Endothelial cell of umbilical vein (primary cell): ENCODE measurements at regions not wholly inside any gene's neighbourhood (a gene's known extent, or its start where the extent isn't known, plus 50 kb on each side); places are given as distances from the start of the nearest gene placed in this dataset.

Source experiments
- BruUV-seq: library from RNA; stranded (reverse); fragments of 400-500 nt; replicated peaks from 2 replicates; lab custom pipeline; 2021; lab: Mats Ljungman, UMichigan
- CTCF ChIA-PET: fragments of 300-600, 350-600 bp; sonication (Branson Sonifier 250); formaldehyde crosslinking; loops from one replicate; lab custom pipeline; 2021; ENCODE audit warnings: antibody characterized with exemption, inconsistent platforms; lab: Charles Lee
- POLR2A ChIA-PET: fragments of 300-600, 350-600 bp; sonication (Branson Sonifier 250); formaldehyde crosslinking; loops from one replicate; lab custom pipeline; 2021; ENCODE audit warnings: antibody characterized with exemption, inconsistent platforms; lab: Charles Lee
- DNase-seq: peaks from one replicate; pipeline ENCODE4 v3.0.0-alpha.2; 2011; ENCODE audit warnings: low read depth, low spot score
- FAIRE-seq: peaks from 2 replicates; lab custom pipeline; 2011; peaks lifted over from hg19 to GRCh38; lab: Jason Lieb, UNC
- H2AFZ ChIP-seq: 2 replicates; pipeline ENCODE4 v1.6.0; 2012; ENCODE audit warnings: low read depth, low read length, control low read depth, inconsistent platforms
- H3K27ac ChIP-seq: 2 replicates; pipeline ENCODE4 v1.5.1; 2011; ENCODE audit warnings: low read depth, mild to moderate bottlenecking, control low read depth, low read length, moderate library complexity; ENCODE audit not compliant: insufficient read depth
- H3K27me3 ChIP-seq, 2 experiments: 2 replicates each; pipeline versions ENCODE4 v1.6.0 to v1.6.1; 2011; ENCODE audit warnings: low read length in 2 of 2, mixed read lengths in 1 of 2; ENCODE audit not compliant: control insufficient read depth in 2 of 2, insufficient read depth in 2 of 2
- H3K36me3 ChIP-seq, 2 experiments: 2 replicates in 1 of 2; 3 replicates in 1 of 2; pipeline ENCODE4 v1.5.1; 2011; ENCODE audit warnings: low read length in 2 of 2, mild to moderate bottlenecking in 1 of 2, moderate library complexity in 1 of 2; ENCODE audit not compliant: control insufficient read depth in 2 of 2, insufficient read depth in 2 of 2; ENCODE audit errors: extremely low read depth in 1 of 2
- H3K4me1 ChIP-seq: 3 replicates; pipeline ENCODE4 v1.5.1; 2011; ENCODE audit warnings: mild to moderate bottlenecking, low read length; ENCODE audit not compliant: control insufficient read depth, insufficient read depth; ENCODE audit errors: extremely low read depth
- H3K4me2 ChIP-seq: 2 replicates; pipeline ENCODE4 v1.6.1; 2011; ENCODE audit warnings: low read length, control low read depth, mixed read lengths; ENCODE audit not compliant: insufficient read depth
- H3K4me3 ChIP-seq, 3 experiments: fragments of 200-600 bp in 1 of 3; sonication (generic), shearing (Covaris generic) in 1 of 3; replicated peaks in 1 of 3; 2 replicates each; pipeline ENCODE4 v1.5.1; 2011 to 2016; ENCODE audit warnings: control low read depth in 3 of 3, low read length in 3 of 3, mild to moderate bottlenecking in 2 of 3, inconsistent platforms in 1 of 3, low read depth in 1 of 3, moderate library complexity in 1 of 3; ENCODE audit not compliant: insufficient read depth in 1 of 3
- H3K79me2 ChIP-seq: 2 replicates; pipeline ENCODE4 v1.6.0; 2012; ENCODE audit warnings: low read length, inconsistent platforms; ENCODE audit not compliant: control insufficient read depth, insufficient read depth
- H3K9ac ChIP-seq: replicated peaks from 2 replicates; pipeline ENCODE3; 2011; ENCODE audit warnings: low read length, control low read depth; ENCODE audit not compliant: insufficient read depth; ENCODE audit errors: extremely low read depth
- H3K9me1 ChIP-seq: replicated peaks from 3 replicates; pipeline ENCODE4 v1.6.0; 2011; ENCODE audit warnings: mild to moderate bottlenecking, low read length; ENCODE audit not compliant: control insufficient read depth, insufficient read depth; ENCODE audit errors: extremely low read depth
- H3K9me3 ChIP-seq: replicated peaks from 2 replicates; pipeline ENCODE4 v1.5.1; 2012; ENCODE audit warnings: low read length, inconsistent platforms; ENCODE audit not compliant: control insufficient read depth, insufficient read depth
- H4K20me1 ChIP-seq: replicated peaks from 2 replicates; pipeline ENCODE3; 2011; ENCODE audit warnings: mild to moderate bottlenecking, low read length; ENCODE audit not compliant: control insufficient read depth, insufficient read depth; ENCODE audit errors: extremely low read depth
- EZH2 ChIP-seq: IDR thresholded peaks from 2 replicates; pipeline ENCODE4 v1.6.1; 2012; ENCODE audit warnings: borderline replicate concordance, low read depth, mild to moderate bottlenecking, moderate library complexity, low read length, inconsistent platforms; ENCODE audit not compliant: severe bottlenecking
- FOS ChIP-seq: IDR thresholded peaks from 2 replicates; pipeline ENCODE4 v1.6.1; 2011; ENCODE audit warnings: mild to moderate bottlenecking, low read length, moderate library complexity, borderline replicate concordance; ENCODE audit not compliant: insufficient read depth
- GATA2 ChIP-seq: IDR thresholded peaks from 2 replicates; pipeline ENCODE4 v1.7.0; 2011; ENCODE audit warnings: low read depth, mild to moderate bottlenecking, moderate library complexity, mixed read lengths, low read length; ENCODE audit not compliant: insufficient read length, insufficient read depth
- JUN ChIP-seq: IDR thresholded peaks from 2 replicates; pipeline ENCODE4 v1.6.1; 2011; ENCODE audit warnings: borderline replicate concordance, low read depth; ENCODE audit not compliant: insufficient read length, insufficient read depth
- MAX ChIP-seq: IDR thresholded peaks from 2 replicates; pipeline ENCODE4 v1.6.1; 2011; ENCODE audit not compliant: insufficient read depth, insufficient read length
- MYC ChIP-seq: IDR thresholded peaks from one replicate; pipeline ENCODE4 v1.6.1; 2011; ENCODE audit warnings: mild to moderate bottlenecking, low read depth, low read length
- POLR2A ChIP-seq: IDR thresholded peaks from 2 replicates; pipeline ENCODE4 v1.6.1; 2012; ENCODE audit warnings: low read depth, mild to moderate bottlenecking, control low read depth, low read length
- POLR2AphosphoS5 ChIP-seq: IDR thresholded peaks from 2 replicates; pipeline ENCODE4 v1.6.1; 2012; ENCODE audit warnings: low read depth, mild to moderate bottlenecking, control low read depth, low read length, moderate library complexity; ENCODE audit not compliant: insufficient read depth
- dilution Hi-C: fragments of 300-500 bp; cut with MboI; formaldehyde crosslinking; loops from one replicate; pipeline ENCODE4 v1.15.0; 2019; ENCODE audit warnings: low sequenced_read_pairs; ENCODE audit not compliant: extremely low pct_ligation_motif_present
- intact Hi-C: fragments of 100-400 bp; cut with micrococcal nuclease; formaldehyde crosslinking; loops from one replicate; pipeline ENCODE4 v1.10.0; 2022
- TF ChIP-seq, protein P1 (sequence below), 2 donors: IDR thresholded peaks; 1 replicate in 1 of 2; 2 replicates in 1 of 2; pipeline ENCODE4 v1.5.1; 2011; ENCODE audit warnings: low read length in 2 of 2, mild to moderate bottlenecking in 2 of 2, moderate library complexity in 2 of 2, control low read depth in 1 of 2, inconsistent platforms in 1 of 2, low read depth in 1 of 2; ENCODE audit not compliant: insufficient read depth in 1 of 2; ENCODE audit errors: extremely low read depth in 1 of 2

DNA sequence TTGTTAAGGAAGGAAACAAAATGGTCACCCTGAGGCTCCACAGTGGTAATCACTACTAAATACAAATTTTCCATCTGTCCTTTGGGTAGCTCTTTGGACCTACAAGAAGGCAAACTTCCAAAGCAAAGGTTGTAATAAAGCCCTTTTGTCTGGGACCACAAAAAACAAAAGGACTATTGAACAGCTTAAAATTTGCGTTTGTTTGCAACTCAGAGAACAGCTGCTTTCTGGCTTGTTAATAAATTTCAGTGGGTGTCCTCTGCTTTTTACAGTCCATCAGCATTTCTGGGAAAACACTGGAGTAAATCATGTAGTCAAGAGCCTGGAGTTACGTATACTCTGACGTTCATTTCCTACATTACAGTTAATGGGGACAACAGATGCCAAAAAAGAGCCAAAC lies 439.7 kb upstream of the DIAPH2 start:
- dilution Hi-C loops: no loop called here
- FAIRE-seq: no peak

GRCh38 chrX:96246436-96246835 lies 438.2 kb upstream of the DIAPH2 start:
- no peak overlapping the region for H3K9ac ChIP-seq
- ChIA-PET CTCF (interaction anchor here (0.9 kb wide), 1 partner anchor 13 kb away, joined by 3 read pairs; no protein-coding TSS in a partner anchor), POLR2A (no interaction called here)
- H3K9me1 ChIP-seq: no peaks in the 10 kb centered on the region
- DNase-seq: no peak
- H3K27me3 ChIP-seq: no peaks in the 10 kb centered on the region
- H3K4me3 ChIP-seq: no peak overlapping the region
- dilution Hi-C loops (no loop called here), intact Hi-C loops (no loop called here)
- no peak overlapping the region for H3K27ac ChIP-seq
- no peak overlapping the region for H2AFZ ChIP-seq
- H3K4me1 ChIP-seq: no peaks in the 10 kb centered on the region
- H4K20me1 ChIP-seq: no peaks in the 10 kb centered on the region
- H3K79me2 ChIP-seq: no peaks in the 10 kb centered on the region
- FAIRE-seq: no peak
- BruUV-seq: no TSS peak
- TF ChIP-seq POLR2AphosphoS5 (no peak), EZH2 (no peak), MYC (no peak), GATA2 (no peak), JUN (no peak), POLR2A (no peak), MAX (no peak), FOS (no peak)
- TF ChIP-seq, protein P1, sequence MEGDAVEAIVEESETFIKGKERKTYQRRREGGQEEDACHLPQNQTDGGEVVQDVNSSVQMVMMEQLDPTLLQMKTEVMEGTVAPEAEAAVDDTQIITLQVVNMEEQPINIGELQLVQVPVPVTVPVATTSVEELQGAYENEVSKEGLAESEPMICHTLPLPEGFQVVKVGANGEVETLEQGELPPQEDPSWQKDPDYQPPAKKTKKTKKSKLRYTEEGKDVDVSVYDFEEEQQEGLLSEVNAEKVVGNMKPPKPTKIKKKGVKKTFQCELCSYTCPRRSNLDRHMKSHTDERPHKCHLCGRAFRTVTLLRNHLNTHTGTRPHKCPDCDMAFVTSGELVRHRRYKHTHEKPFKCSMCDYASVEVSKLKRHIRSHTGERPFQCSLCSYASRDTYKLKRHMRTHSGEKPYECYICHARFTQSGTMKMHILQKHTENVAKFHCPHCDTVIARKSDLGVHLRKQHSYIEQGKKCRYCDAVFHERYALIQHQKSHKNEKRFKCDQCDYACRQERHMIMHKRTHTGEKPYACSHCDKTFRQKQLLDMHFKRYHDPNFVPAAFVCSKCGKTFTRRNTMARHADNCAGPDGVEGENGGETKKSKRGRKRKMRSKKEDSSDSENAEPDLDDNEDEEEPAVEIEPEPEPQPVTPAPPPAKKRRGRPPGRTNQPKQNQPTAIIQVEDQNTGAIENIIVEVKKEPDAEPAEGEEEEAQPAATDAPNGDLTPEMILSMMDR (IDR thresholded peaks at IDR 0.05; ENCODE audit: extremely low read depth in 1 of 2, insufficient read depth in 1 of 2, low read depth in 1 of 2, low read length in 2 of 2): no peak
- no peaks in the 10 kb centered on the region for H3K9me3 ChIP-seq
- H3K36me3 ChIP-seq: no peaks in the 10 kb centered on the region
- no peak overlapping the region for H3K4me2 ChIP-seq

More for the DNA sequence above, 439.7 kb upstream of the DIAPH2 start:
- TF ChIP-seq EZH2: no peak
- TF ChIP-seq GATA2: no peak
- TF ChIP-seq MYC: no peak
- TF ChIP-seq FOS: no peak
- Histone ChIP-seq H3K4me2 (no peak overlapping the region), H4K20me1 (no peaks in the 10 kb centered on the region), H3K9me1 (no peaks in the 10 kb centered on the region), H3K4me3 (no peak overlapping the region), H3K4me1 (no peaks in the 10 kb centered on the region), H3K27ac (no peak overlapping the region), H3K36me3 (no peaks in the 10 kb centered on the region), H2AFZ (no peak overlapping the region), H3K79me2 (no peaks in the 10 kb centered on the region), H3K27me3 (no peaks in the 10 kb centered on the region), H3K9me3 (no peaks in the 10 kb centered on the region), H3K9ac (no peak overlapping the region)
- ChIA-PET CTCF (no interaction called here), POLR2A (no interaction called here)
- intact Hi-C loops: no loop called here
- no TSS peak for BruUV-seq
- DNase-seq: no peak
